Activated T-cell treated with anti-CD3 and anti-CD28 coated beads for 1 hour (primary cell): ENCODE measurements at regions not wholly inside any gene's neighbourhood (a gene's known extent, or its start where the extent isn't known, plus 50 kb on each side); places are given as distances from the start of the nearest gene placed in this dataset.

ENCODE experiments used
- DNase-seq: peaks from one replicate; pipeline ENCODE4 v3.0.0-alpha.2; 2020; ENCODE audit warnings: low read depth

- DNase-seq, result no peak
These were observed 1970.4 kb upstream of the WWC1 start for GRCh38 chr5:166320920-166321480.

GRCh38 chr5:166324372-166324771 is 1967.1 kb upstream of the WWC1 start:
- DNase-seq, result no peak

GRCh38 chr5:166329149-166329800 is 1962.2 kb upstream of the WWC1 start:
- DNase-seq, result no peak

DNA sequence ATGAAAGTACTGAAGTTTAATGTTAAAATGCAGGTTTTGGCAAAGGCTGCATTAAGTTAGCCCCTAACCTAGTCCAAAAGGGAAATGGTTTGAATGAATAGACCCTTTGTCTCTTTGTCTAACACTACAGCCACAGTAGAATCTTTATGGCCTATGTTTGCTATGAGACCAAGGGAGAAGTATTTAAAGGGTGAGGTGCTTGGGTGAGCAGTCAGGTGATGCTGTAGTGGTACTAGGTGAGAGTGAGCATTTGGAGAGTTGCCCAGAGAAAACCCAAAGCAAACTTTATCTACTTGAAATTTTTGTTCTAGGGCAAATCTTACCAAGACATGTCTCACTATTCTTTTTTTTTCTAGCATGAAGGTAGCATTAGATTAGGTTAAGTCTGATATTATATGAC is 1961.4 kb upstream of the WWC1 start:
- DNase-seq, result no peak

GRCh38 chr5:166331521-166331920 is 1959.9 kb upstream of the WWC1 start:
- DNase-seq, result no peak

- DNase-seq, result no peak
These were observed 1952.6 kb upstream of the WWC1 start for GRCh38 chr5:166338801-166339200.

DNA sequence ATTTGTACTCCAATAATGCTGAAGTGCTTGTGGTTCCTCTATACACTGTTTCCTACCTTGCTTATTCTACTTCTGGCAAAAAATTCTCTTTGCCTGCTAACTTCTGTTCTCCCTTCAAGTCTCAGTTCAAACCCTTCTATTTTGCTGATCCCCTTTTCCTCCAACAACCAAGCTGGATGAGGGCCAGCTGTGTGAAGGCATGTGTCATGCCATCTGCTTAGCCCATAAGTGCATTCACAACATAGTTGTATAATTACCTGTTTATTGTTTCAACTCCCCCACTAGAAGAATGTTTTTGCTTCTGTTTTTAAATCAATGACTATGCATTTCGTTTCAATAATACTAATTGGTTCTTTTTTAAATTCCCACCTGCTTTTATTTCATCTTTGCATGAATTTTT is 1951.4 kb upstream of the WWC1 start:
- DNase-seq, result no peak

DNA sequence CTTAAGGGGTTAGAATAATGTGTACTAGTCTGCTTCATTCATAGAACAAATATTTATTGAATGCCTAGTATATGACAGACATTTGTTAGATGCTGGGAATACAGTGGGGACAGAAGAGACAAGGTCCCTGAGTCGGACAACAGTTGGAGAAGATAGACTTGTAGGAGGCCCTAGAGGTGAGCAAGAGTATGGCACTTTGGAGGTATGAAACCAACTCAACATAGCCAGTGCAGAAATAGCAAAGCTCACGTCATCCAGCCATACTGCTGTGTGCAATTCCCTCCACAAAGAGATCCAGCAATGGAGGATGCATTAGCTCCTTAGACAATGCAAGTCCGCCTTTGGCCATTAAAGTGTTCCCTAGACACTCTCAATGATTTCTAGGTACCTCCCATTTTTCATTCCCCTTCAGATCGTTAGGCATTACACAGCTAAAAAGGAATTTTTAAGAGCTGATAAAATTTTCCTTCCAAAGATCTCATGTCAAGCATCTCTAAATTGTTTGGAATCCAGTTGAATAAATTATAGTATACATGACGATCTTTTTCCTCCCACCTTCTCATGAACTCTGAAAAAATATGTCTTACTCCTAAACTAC is 1949.6 kb upstream of the WWC1 start:
- DNase-seq, result no peak

DNA sequence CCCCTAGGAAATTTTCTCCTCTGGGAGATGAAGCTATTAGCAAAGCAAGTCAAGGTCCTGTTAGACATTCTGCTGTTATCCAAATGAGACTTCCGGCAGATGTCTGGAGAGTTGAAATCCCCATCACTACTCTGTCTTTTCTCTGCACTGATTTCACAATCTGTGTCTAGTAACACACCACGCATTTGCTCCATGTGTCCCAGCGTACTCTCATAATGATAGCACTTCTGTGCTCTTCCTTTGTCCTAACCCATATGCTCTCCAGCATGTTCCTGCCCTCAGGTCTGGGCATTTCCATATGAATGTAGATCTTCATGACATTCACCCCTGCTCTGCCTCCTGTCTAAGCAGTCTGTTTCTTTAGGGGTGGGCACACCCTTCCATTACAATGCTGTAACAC is 1949.0 kb upstream of the WWC1 start:
- DNase-seq, result no peak

DNA sequence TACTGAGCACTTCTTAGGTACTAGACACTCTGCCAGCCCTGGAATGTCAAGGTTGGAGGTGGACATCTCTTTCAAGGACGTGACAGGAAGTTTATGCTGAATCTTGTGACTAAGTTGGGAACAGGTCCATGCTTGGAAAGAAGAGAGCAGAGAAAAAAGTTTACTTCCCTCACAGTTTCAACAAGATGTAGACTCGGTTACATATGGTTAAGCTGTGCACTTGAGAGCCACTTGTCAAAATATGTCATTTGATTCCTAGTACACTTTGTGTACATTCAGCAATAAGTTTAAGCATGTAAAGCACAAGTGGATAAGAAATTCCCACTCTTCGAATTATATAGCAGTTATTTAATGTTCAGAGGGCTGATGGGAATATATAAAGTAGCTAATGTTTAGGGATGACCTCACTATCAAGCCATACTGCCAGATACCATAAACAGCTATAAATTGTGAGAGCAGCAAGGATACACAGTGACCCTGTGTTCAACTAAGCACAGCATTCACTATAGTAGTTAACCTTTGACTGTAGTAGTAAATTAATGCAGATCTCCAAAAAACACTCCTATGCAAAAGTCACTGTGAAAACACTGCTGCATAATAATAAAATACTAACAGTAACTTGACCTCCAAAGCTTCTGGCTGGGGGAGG is 1944.6 kb upstream of the WWC1 start:
- DNase-seq, result no peak

DNA sequence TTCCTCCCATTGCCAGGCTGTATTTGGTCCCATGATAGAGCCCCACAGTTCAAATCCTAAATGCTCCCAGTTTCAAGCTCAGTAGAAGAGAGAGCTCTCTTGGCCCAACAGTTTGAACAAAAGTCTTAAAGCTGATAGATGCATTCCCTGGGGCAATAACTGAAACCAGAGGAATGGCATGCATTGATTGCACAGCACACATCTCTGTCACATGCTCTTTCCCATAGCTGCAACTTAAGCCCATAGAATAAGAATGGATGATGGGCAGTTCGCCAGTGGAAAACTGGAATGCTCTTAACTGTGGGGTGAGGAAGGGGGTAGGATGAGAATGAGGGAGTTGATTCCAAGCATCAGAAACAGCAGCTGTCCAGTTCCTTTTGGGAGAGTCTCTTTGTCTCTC is 1942.4 kb upstream of the WWC1 start:
- DNase-seq, result no peak

- no peak for DNase-seq
These were observed 1937.9 kb upstream of the WWC1 start for GRCh38 chr5:166353580-166353979.

GRCh38 chr5:166354332-166354731 is 1937.1 kb upstream of the WWC1 start:
- DNase-seq, result no peak

DNA sequence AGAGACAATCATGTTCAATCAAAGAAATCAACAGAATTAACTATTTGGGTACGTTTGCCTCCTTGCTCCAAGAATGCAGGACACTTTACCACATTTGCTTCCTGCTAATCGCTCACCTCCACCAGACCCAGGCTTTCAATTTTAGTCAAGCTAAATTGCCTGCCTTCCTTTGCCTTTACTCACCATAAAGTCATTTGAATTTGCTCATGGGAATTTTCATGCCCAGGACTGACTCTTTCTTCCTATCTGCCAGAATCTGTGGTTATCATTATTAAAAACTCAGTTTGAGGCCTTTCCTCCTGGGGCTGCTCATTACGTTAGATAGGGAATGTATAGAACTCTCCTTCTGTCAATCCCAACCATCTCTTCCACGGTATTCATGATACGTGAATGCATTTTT is 1935.3 kb upstream of the WWC1 start:
- no peak for DNase-seq

- no peak for DNase-seq
These were observed 1933.2 kb upstream of the WWC1 start for GRCh38 chr5:166358127-166358830.

DNA sequence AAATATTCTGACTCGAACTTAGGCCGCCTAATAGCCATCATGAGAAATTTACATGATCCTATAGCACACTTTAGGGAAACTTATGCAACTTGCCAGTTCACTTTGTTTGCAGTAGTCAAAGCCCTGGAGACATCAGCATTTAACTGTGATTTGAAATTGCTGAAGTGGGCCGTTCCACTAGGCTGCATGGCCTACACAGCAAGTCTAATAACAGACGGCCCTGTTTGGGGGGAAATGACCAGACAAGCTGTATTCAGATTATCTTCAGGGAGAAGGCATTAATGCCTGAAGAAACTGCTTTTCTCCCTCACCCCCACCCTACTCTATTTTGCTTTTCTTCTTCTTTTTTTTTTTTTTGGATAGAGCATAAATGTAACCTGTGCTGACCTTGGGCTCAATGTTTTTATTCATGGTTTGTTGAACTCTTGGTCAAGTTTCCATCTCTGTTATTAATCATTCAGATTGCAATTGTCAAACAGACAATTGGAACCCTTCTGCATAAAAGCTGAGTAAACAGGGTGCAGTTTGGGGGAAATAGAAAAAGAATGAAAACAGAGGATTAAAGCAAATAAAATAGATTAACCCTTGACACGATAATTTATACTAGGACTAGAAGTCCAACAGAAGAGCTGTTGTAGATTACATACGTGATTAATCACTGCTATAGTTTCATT is 1928.2 kb upstream of the WWC1 start:
- DNase-seq, result no peak

DNA sequence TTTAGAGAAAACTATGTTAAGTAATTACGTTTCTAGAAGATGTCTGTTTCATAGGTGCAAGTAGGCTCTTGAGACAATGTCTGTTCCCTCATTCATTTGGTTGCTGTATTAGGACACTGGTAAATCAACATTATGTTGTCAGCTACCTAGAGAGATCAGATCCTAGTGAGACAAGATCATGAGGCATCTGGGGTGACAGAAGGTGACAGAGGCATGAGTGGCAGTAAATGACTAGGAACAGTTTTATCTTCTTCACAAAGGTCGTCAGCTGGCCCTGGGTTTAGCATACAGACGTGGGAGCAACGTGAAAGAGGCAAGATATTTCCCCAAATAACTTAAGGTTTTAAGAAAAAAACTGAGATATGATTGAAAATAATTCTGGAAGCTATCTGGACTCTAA is 1926.3 kb upstream of the WWC1 start:
- DNase-seq, result no peak

DNA sequence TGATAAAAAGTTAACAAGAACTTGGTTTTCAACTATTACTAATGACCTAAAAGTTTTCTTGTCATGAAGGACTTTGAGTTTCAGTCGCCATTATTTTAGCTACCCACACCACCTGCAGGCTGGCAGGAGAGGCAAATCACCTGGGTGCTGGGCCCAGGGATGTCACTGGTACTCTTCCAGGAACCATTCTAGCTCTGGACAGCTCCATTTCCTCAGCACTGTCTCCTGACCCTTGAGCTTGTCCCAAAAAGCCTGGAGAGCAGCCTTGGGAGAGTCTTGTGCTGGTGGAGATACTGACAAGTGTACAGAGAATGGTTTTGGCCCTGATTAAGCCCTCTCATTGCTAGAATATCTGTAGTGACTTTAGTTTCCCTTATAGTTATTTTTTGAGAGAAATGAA is 1924.1 kb upstream of the WWC1 start:
- no peak for DNase-seq

- DNase-seq, result no peak
These were observed 1922.1 kb upstream of the WWC1 start for GRCh38 chr5:166369346-166369745.

DNA sequence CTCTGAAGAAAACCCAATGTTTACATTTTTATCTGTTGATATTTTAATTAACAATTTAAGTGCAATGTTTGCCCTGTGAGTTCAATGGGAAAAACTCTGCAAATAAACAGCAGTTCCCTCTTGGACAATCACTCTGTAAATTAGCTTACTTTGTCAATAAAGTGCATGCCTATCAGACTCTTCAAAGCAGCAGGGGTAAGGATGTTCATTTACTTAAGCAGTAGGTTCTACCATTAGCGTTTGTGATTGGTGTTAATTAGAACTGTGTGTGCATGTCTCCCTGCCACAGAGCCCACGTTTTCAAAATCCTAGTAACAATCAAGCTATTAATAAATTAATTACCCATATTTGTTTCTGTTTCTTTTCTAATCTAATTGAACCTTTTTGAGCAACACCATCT is 1921.6 kb upstream of the WWC1 start:
- DNase-seq, result no peak

DNA sequence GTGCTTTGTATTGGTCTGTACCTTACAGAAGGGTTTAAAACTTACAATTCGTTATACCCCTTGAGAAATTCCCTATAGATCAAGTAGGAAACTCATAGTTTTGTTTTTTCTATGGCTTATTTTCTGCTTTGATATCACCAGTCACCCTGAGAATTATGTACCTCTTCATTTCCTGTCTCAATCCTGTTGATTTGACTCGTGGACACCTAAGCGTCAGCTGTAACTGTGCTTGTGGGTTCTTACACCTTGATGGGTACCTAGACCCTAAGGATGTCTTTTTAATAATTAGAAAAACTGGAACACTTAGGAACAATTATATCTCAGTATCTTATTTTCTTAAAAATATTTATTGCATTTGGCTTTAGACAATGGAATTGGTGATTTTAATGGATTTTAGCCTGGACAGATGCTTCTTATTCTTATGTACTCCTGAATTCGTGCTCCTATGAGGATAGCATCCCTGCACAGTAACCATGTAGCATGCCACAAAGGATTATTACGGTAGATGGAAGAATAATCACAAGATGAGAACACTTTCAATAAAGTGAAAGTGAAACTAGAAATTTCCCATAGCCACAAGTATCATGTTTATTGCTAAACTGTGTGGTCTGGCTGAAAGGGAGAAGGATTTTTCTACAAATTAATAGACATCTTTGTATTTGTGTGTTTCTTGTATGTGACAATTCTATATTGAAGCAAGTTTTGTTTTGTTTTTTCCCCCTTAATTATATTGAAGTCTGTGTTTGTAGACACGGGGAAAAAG is 1920.3 kb upstream of the WWC1 start:
- no peak for DNase-seq

DNA sequence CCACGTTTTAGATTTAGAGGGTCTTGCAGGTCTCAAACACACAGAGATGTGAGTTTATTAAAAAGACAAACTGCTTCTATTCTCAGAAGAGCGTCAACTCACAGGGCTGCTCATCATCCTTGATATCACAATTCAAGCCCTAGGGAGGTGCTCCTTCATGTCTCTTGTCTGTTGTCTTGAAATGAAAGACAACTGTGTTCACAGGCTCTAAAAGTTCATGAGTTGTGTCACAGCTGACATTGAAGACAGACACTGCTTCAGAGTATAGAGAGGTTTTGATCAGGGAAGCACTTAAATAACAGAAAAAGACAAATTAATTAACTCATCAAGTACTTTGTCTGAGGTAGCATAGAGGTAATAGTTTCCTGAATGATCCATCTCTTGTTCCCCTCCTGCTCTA is 1917.6 kb upstream of the WWC1 start:
- no peak for DNase-seq
